ENCODE measurements at regions not wholly inside any gene's neighbourhood (a gene's known extent, or its start where the extent isn't known, plus 50 kb on each side); places are given as distances from the start of the nearest gene placed in this dataset.

DNA sequence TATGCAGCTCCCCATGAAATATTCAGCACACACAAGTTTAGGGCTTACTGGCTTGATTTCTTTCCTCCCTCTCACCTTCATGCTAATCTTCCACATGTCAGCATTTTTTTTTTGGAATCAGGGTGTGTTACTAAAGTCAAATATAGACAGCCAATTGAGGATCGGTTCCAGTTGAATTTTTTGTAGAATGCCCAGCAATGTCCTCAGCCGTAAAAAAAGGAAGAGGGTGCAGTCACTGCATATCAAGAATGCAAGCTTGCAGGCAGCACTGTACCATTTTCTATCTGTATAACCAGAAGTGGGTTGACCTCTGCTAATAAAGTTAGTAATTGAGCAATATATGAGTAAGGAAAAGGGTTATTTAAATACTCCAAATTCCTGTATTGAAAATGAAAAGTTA, 51.4 kb upstream of the CHMP2B start:
- ChIA-PET POLR2A (no interaction called here), CTCF (no interaction called here)
- DNase-seq: no peak
- H3K9me3 Mint-ChIP-seq (ENCODE audit: unreplicated experiment): no peaks in the 10 kb centered on the region
- Histone ChIP-seq H3K4me1 (peaks cover 8% of the 10 kb centered on the region; the same call in 1 of the 2 replicates), H3K36me3 (ENCODE audit: control insufficient read depth, insufficient read depth, low read length) (no peaks in the 10 kb centered on the region), H3K27me3 (replicated peaks; ENCODE audit: control insufficient read depth, insufficient read depth, low read length) (no peaks in the 10 kb centered on the region; the same call in 1 of the 2 replicates), H3K9me3 (no peaks in the 10 kb centered on the region), H3K4me3 (ENCODE audit: low read depth, low read length) (no peak overlapping the region)
- H3K4me1 Mint-ChIP-seq (ENCODE audit: low read depth, unreplicated experiment): no peaks in the 10 kb centered on the region
- H3K4me3 Mint-ChIP-seq (ENCODE audit: unreplicated experiment): no peak overlapping the region
- intact Hi-C loops (cut with micrococcal nuclease; ENCODE audit: unreplicated experiment): no loop called here
- H3K27me3 Mint-ChIP-seq (ENCODE audit: insufficient read depth, unreplicated experiment): peaks cover 2% of the 10 kb centered on the region
- no TSS peak for BruUV-seq (replicated peaks)
- TF ChIP-seq, protein P1, sequence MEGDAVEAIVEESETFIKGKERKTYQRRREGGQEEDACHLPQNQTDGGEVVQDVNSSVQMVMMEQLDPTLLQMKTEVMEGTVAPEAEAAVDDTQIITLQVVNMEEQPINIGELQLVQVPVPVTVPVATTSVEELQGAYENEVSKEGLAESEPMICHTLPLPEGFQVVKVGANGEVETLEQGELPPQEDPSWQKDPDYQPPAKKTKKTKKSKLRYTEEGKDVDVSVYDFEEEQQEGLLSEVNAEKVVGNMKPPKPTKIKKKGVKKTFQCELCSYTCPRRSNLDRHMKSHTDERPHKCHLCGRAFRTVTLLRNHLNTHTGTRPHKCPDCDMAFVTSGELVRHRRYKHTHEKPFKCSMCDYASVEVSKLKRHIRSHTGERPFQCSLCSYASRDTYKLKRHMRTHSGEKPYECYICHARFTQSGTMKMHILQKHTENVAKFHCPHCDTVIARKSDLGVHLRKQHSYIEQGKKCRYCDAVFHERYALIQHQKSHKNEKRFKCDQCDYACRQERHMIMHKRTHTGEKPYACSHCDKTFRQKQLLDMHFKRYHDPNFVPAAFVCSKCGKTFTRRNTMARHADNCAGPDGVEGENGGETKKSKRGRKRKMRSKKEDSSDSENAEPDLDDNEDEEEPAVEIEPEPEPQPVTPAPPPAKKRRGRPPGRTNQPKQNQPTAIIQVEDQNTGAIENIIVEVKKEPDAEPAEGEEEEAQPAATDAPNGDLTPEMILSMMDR (IDR thresholded peaks at IDR 0.05; ENCODE audit: insufficient read depth in 1 of 2, low read depth in 1 of 2, low read length in 1 of 2, severe bottlenecking in 1 of 2, unreplicated experiment in 1 of 2): no peak
- no peak overlapping the region for H3K27ac Mint-ChIP-seq (ENCODE audit: unreplicated experiment)
- no peaks in the 10 kb centered on the region for H3K36me3 Mint-ChIP-seq (ENCODE audit: insufficient read depth, unreplicated experiment)

DNA sequence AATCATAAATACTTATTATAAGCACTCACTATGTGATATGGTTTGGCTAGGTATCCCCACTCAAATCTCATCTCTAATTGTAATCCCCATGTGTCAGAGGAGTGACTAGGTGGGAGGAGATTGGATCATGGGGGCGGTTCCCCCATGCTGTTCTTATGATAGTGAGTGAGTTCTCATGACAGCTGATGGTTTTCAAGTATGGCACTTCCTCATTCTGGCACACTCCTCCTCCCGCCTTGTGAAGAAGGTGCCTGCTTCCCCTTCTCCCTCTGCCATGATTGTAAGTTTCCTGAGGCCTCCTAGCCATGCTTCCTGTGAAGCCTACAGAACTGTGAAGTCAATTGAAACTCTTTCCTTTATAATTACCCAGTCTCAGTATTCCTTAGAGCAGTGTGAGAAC, 53.3 kb upstream of the CHMP2B start:
- Mint-ChIP-seq H3K36me3 (ENCODE audit: insufficient read depth, unreplicated experiment) (no peaks in the 10 kb centered on the region), H3K4me3 (ENCODE audit: unreplicated experiment) (no peak overlapping the region), H3K4me1 (ENCODE audit: low read depth, unreplicated experiment) (no peaks in the 10 kb centered on the region), H3K27ac (ENCODE audit: unreplicated experiment) (no peak overlapping the region), H3K27me3 (ENCODE audit: insufficient read depth, unreplicated experiment) (peaks cover 2% of the 10 kb centered on the region), H3K9me3 (ENCODE audit: unreplicated experiment) (no peaks in the 10 kb centered on the region)
- Histone ChIP-seq H3K4me3 (ENCODE audit: low read depth, low read length) (no peak overlapping the region), H3K36me3 (ENCODE audit: control insufficient read depth, insufficient read depth, low read length) (no peaks in the 10 kb centered on the region), H3K9me3 (no peaks in the 10 kb centered on the region), H3K4me1 (peaks cover 8% of the 10 kb centered on the region; the same call in 1 of the 2 replicates), H3K27me3 (replicated peaks; ENCODE audit: control insufficient read depth, insufficient read depth, low read length) (no peaks in the 10 kb centered on the region; the same call in 1 of the 2 replicates)
- CTCF ChIA-PET: no interaction called here
- intact Hi-C loops (cut with micrococcal nuclease; ENCODE audit: unreplicated experiment): no loop called here
- BruUV-seq (replicated peaks): no TSS peak
- TF ChIP-seq, protein P1 (IDR thresholded peaks at IDR 0.05; ENCODE audit: insufficient read depth in 1 of 2, low read depth in 1 of 2, low read length in 1 of 2, severe bottlenecking in 1 of 2, unreplicated experiment in 1 of 2): no peak
- DNase-seq: no peak
- POLR2A ChIA-PET: no interaction called here

DNA sequence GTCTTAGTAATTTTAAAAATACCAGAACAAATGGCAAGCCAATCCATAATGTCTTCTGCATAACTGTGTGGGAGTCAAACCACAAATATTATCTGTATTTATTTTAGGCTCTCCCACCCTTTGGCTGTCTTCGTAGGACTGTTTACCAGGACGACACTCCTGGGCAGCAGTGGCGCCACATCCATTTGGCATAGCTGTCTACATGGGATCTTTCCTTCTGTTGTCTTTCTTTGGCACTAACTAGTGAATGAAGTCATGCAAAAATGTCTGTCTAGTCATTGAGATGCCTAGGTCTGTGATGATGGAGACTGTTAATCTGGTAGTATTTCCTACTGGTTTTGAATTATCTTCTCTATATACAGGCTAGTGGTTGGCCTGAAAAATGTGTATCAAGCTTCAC, 54.0 kb upstream of the CHMP2B start:
- H3K36me3 Mint-ChIP-seq (ENCODE audit: insufficient read depth, unreplicated experiment): no peaks in the 10 kb centered on the region
- H3K36me3 ChIP-seq (ENCODE audit: control insufficient read depth, insufficient read depth, low read length): no peaks in the 10 kb centered on the region
- no peaks in the 10 kb centered on the region; the same call in 1 of the 2 replicates for H3K27me3 ChIP-seq (replicated peaks; ENCODE audit: control insufficient read depth, insufficient read depth, low read length)
- H3K27ac Mint-ChIP-seq (ENCODE audit: unreplicated experiment): no peak overlapping the region
- intact Hi-C loops (cut with micrococcal nuclease; ENCODE audit: unreplicated experiment): no loop called here
- no TSS peak for BruUV-seq (replicated peaks)
- DNase-seq: no peak
- TF ChIP-seq, protein P1 (IDR thresholded peaks at IDR 0.05; ENCODE audit: insufficient read depth in 1 of 2, low read depth in 1 of 2, low read length in 1 of 2, severe bottlenecking in 1 of 2, unreplicated experiment in 1 of 2): no peak
- peaks cover 4% of the 10 kb centered on the region for H3K27me3 Mint-ChIP-seq (ENCODE audit: insufficient read depth, unreplicated experiment)
- H3K9me3 ChIP-seq: no peaks in the 10 kb centered on the region
- ChIA-PET POLR2A (no interaction called here), CTCF (no interaction called here)
- no peak overlapping the region for H3K4me3 ChIP-seq (ENCODE audit: low read depth, low read length)
- no peak overlapping the region for H3K4me3 Mint-ChIP-seq (ENCODE audit: unreplicated experiment)
- H3K4me1 ChIP-seq: peaks cover 8% of the 10 kb centered on the region; the same call in 1 of the 2 replicates
- no peaks in the 10 kb centered on the region for H3K9me3 Mint-ChIP-seq (ENCODE audit: unreplicated experiment)
- no peaks in the 10 kb centered on the region for H3K4me1 Mint-ChIP-seq (ENCODE audit: low read depth, unreplicated experiment)

Measured in Caco-2 (cell line).